ENCODE measurements at regions not wholly inside any gene's neighbourhood (a gene's known extent, or its start where the extent isn't known, plus 50 kb on each side); places are given as distances from the start of the nearest gene placed in this dataset.

- H3K27ac ChIP-seq (ENCODE audit: low read depth, low read length) = no peak overlapping the region
- no peaks in the 10 kb centered on the region for H3K27me3 ChIP-seq (ENCODE audit: insufficient read depth, low read length)
- H4K20me1 ChIP-seq (ENCODE audit: insufficient read depth, low read length) = no peaks in the 10 kb centered on the region
- no peak overlapping the region for H3K4me2 ChIP-seq (ENCODE audit: insufficient read depth, low read length)
- no peaks in the 10 kb centered on the region for H3K4me1 ChIP-seq (ENCODE audit: insufficient read depth, low read length)
- H2AFZ ChIP-seq (ENCODE audit: low read length) = no peak overlapping the region
- TF ChIP-seq CTCF (IDR thresholded peaks at IDR 0.05; ENCODE audit: extremely low read depth, low read depth, low read length) = no peak
- no peak overlapping the region for H3K4me3 ChIP-seq (ENCODE audit: insufficient read depth, low read length)
- DNase-seq (ENCODE audit: insufficient read length, low spot score, missing footprints) = no peak
- H3K36me3 ChIP-seq (ENCODE audit: insufficient read depth, low read length) = no peaks in the 10 kb centered on the region
- H3K79me2 ChIP-seq (ENCODE audit: insufficient read depth, low read length) = no peaks in the 10 kb centered on the region
- H3K9me3 ChIP-seq (ENCODE audit: low read depth, low read length) = no peaks in the 10 kb centered on the region
Observed at GRCh38 chr9:103821115-103821514, 273.0 kb upstream of the SMC2 start.

- Histone ChIP-seq H2AFZ (ENCODE audit: low read length) (no peak overlapping the region), H4K20me1 (ENCODE audit: insufficient read depth, low read length) (no peaks in the 10 kb centered on the region), H3K27ac (ENCODE audit: low read depth, low read length) (no peak overlapping the region), H3K4me2 (ENCODE audit: insufficient read depth, low read length) (no peak overlapping the region), H3K79me2 (ENCODE audit: insufficient read depth, low read length) (no peaks in the 10 kb centered on the region), H3K36me3 (ENCODE audit: insufficient read depth, low read length) (no peaks in the 10 kb centered on the region), H3K9me3 (ENCODE audit: low read depth, low read length) (no peaks in the 10 kb centered on the region), H3K27me3 (ENCODE audit: insufficient read depth, low read length) (no peaks in the 10 kb centered on the region), H3K4me1 (ENCODE audit: insufficient read depth, low read length) (no peaks in the 10 kb centered on the region), H3K4me3 (ENCODE audit: insufficient read depth, low read length) (no peak overlapping the region)
- TF ChIP-seq CTCF (IDR thresholded peaks at IDR 0.05; ENCODE audit: extremely low read depth, low read depth, low read length) = no peak
- DNase-seq (ENCODE audit: insufficient read length, low spot score, missing footprints) = no peak
Observed at GRCh38 chr9:103837940-103838339, 256.2 kb upstream of the SMC2 start.

GRCh38 chr9:103839197-103839596, 254.9 kb upstream of the SMC2 start:
- Histone ChIP-seq H3K27me3 (ENCODE audit: insufficient read depth, low read length) (no peaks in the 10 kb centered on the region), H3K4me1 (ENCODE audit: insufficient read depth, low read length) (no peaks in the 10 kb centered on the region)

GRCh38 chr9:103867886-103868285, 226.2 kb upstream of the SMC2 start:
- TF ChIP-seq CTCF (IDR thresholded peaks at IDR 0.05; ENCODE audit: extremely low read depth, low read depth, low read length) = no peak

More at GRCh38 chr9:103839197-103839596, 254.9 kb upstream of the SMC2 start:
- Histone ChIP-seq H3K9me3 (ENCODE audit: low read depth, low read length) (no peaks in the 10 kb centered on the region), H4K20me1 (ENCODE audit: insufficient read depth, low read length) (no peaks in the 10 kb centered on the region), H3K79me2 (ENCODE audit: insufficient read depth, low read length) (no peaks in the 10 kb centered on the region), H3K36me3 (ENCODE audit: insufficient read depth, low read length) (no peaks in the 10 kb centered on the region), H2AFZ (ENCODE audit: low read length) (no peak overlapping the region), H3K4me3 (ENCODE audit: insufficient read depth, low read length) (no peak overlapping the region), H3K27ac (ENCODE audit: low read depth, low read length) (no peak overlapping the region), H3K4me2 (ENCODE audit: insufficient read depth, low read length) (no peak overlapping the region)
- no peak for TF ChIP-seq CTCF (IDR thresholded peaks at IDR 0.05; ENCODE audit: extremely low read depth, low read depth, low read length)
- DNase-seq (ENCODE audit: insufficient read length, low spot score, missing footprints) = no peak

More at GRCh38 chr9:103867886-103868285, 226.2 kb upstream of the SMC2 start:
- Histone ChIP-seq H3K36me3 (ENCODE audit: insufficient read depth, low read length) (no peaks in the 10 kb centered on the region), H3K9me3 (ENCODE audit: low read depth, low read length) (no peaks in the 10 kb centered on the region), H4K20me1 (ENCODE audit: insufficient read depth, low read length) (no peaks in the 10 kb centered on the region), H3K4me3 (ENCODE audit: insufficient read depth, low read length) (no peak overlapping the region), H3K4me1 (ENCODE audit: insufficient read depth, low read length) (no peaks in the 10 kb centered on the region), H2AFZ (ENCODE audit: low read length) (no peak overlapping the region), H3K27me3 (ENCODE audit: insufficient read depth, low read length) (no peaks in the 10 kb centered on the region), H3K4me2 (ENCODE audit: insufficient read depth, low read length) (no peak overlapping the region), H3K27ac (ENCODE audit: low read depth, low read length) (no peak overlapping the region), H3K79me2 (ENCODE audit: insufficient read depth, low read length) (no peaks in the 10 kb centered on the region)
- no peak for DNase-seq (ENCODE audit: insufficient read length, low spot score, missing footprints)
